PC-9 (cell line): ENCODE measurements at regions not wholly inside any gene's neighbourhood (a gene's known extent, or its start where the extent isn't known, plus 50 kb on each side); places are given as distances from the start of the nearest gene placed in this dataset.
"Not testable (repeated sequence)": the region's sequence is repeated elsewhere in the genome, so short reads cannot be mapped to it uniquely, and the experiment has no call there.

ENCODE experiments used
- CTCF ChIP-seq: fragments of 200-600 bp; sonication (generic); conservative IDR thresholded peaks from 2 replicates; pipeline ENCODE4 v1.6.1; 2017; ENCODE audit warnings: mixed run types, antibody characterized with exemption, mild to moderate bottlenecking, moderate library complexity
- EZH2 ChIP-seq: fragments of 200-600 bp; sonication (generic); IDR thresholded peaks from 2 replicates; pipeline ENCODE4 v1.8.0; 2017; ENCODE audit warnings: antibody characterized with exemption, low read depth

- TF ChIP-seq CTCF, EZH2: not testable (repeated sequence)
Observed at GRCh38 chr6:115859577-115859976, 201.1 kb downstream of the FRK start.
